HCT116 (cell line): ENCODE measurements at regions not wholly inside any gene's neighbourhood (a gene's known extent, or its start where the extent isn't known, plus 50 kb on each side); places are given as distances from the start of the nearest gene placed in this dataset.
A peak's percentile ranks its signal among the peaks of the same experiment; 100 is the strongest.

Experiments used
- ATAC-seq: fragments of 200-7000 bp; cut with Tn5 transposase; 2 replicates; pipeline ENCODE4 v1.9.1; 2020; ENCODE audit warnings: mild to moderate bottlenecking, moderate library complexity
- BruUV-seq: library from RNA; stranded (reverse); fragments of 400-500 nt; replicated peaks from 2 replicates; lab custom pipeline; 2021; lab: Mats Ljungman, UMichigan
- CTCF ChIA-PET: fragments of 300-600 bp; sonication (Branson Sonifier 250); formaldehyde crosslinking; loops from one replicate; lab custom pipeline; 2021; ENCODE audit warnings: antibody characterized with exemption; lab: Charles Lee
- POLR2A ChIA-PET: fragments of 300-600, 350-600 bp; sonication (Branson Sonifier 250); formaldehyde crosslinking; loops from one replicate; lab custom pipeline; 2021; ENCODE audit warnings: antibody characterized with exemption; lab: Charles Lee
- RAD21 ChIA-PET, 2 experiments: fragments of 300-600 bp; sonication (Branson Sonifier 250); formaldehyde crosslinking; loops; one replicate each; lab custom pipeline; 2023; ENCODE audit warnings: low total read pairs in 2 of 2; ENCODE audit not compliant: uncharacterized antibody in 2 of 2, unreplicated experiment in 2 of 2, low non-redundant PET in 1 of 2; lab: Charles Lee
- DNase-seq: peaks from one replicate; pipeline ENCODE4 v3.0.0-alpha.2; 2010; ENCODE audit warnings: low read depth, low spot score
- H2AFZ ChIP-seq: fragments of 200-600 bp; shearing (Covaris generic), sonication (generic); 2 replicates; pipeline ENCODE4 v1.6.1; 2017; ENCODE audit warnings: low read depth, mixed run types, mixed read lengths, antibody characterized with exemption, low read length; ENCODE audit not compliant: poor library complexity, severe bottlenecking
- H3K27ac ChIP-seq: 2 replicates; pipeline ENCODE4 v1.5.1; 2012; ENCODE audit warnings: low read depth, low read length
- H3K27me3 ChIP-seq: fragments of 200-600 bp; sonication (generic); 2 replicates; pipeline ENCODE4 v1.6.1; 2016; ENCODE audit warnings: mixed run types, low read length, mixed read lengths; ENCODE audit not compliant: insufficient read depth
- H3K36me3 ChIP-seq, 2 experiments: fragments of 200-500 bp in 1 of 2; fragments of 200-600 bp in 1 of 2; sonication (Bioruptor generic) in 1 of 2; sonication (generic) in 1 of 2; 2 replicates each; pipeline versions ENCODE4 v1.5.1 to v1.6.1; 2014 to 2016; ENCODE audit warnings: low read length in 2 of 2, inconsistent platforms in 1 of 2, mixed read lengths in 1 of 2, mixed run types in 1 of 2; ENCODE audit not compliant: insufficient read depth in 2 of 2, control insufficient read depth in 1 of 2
- H3K4me1 ChIP-seq, 2 experiments: fragments of 200-600 bp in 1 of 2; sonication (generic) in 1 of 2; 2 replicates each; pipeline versions ENCODE4 v1.5.1 to v1.6.1; 2012 to 2017; ENCODE audit warnings: low read length in 2 of 2, inconsistent platforms in 1 of 2, mild to moderate bottlenecking in 1 of 2, mixed read lengths in 1 of 2, mixed run types in 1 of 2, moderate library complexity in 1 of 2; ENCODE audit not compliant: insufficient read depth in 2 of 2, control insufficient read depth in 1 of 2
- H3K4me2 ChIP-seq: fragments of 200-600 bp; sonication (generic); 2 replicates; pipeline ENCODE4 v1.6.1; 2017; ENCODE audit warnings: mixed run types, low read length, mixed read lengths
- H3K4me3 ChIP-seq, 2 experiments: fragments of 200-600 bp in 1 of 2; sonication (generic) in 1 of 2; replicated peaks in 1 of 2; 2 replicates each; pipeline ENCODE4 v1.5.1; 2011 to 2016; ENCODE audit warnings: low read length in 2 of 2, control low read depth in 1 of 2, low read depth in 1 of 2, mild to moderate bottlenecking in 1 of 2, mixed read lengths in 1 of 2, mixed run types in 1 of 2
- H3K79me2 ChIP-seq: fragments of 200-600 bp; sonication (generic); 2 replicates; pipeline ENCODE4 v1.6.1; 2017; ENCODE audit warnings: mild to moderate bottlenecking, mixed run types, low read length, moderate library complexity, mixed read lengths; ENCODE audit not compliant: insufficient read depth
- H3K9ac ChIP-seq: fragments of 200-600 bp; sonication (generic); 2 replicates; pipeline ENCODE4 v1.6.1; 2016; ENCODE audit warnings: low read length, mixed read lengths
- H3K9me2 ChIP-seq: fragments of 200-600 bp; sonication (generic), shearing (Covaris generic); 2 replicates; pipeline ENCODE4 v1.6.1; 2017; ENCODE audit warnings: mixed run types, mild to moderate bottlenecking, moderate library complexity; ENCODE audit not compliant: insufficient read depth
- H3K9me3 ChIP-seq, 2 experiments: fragments of 200-500 bp in 1 of 2; fragments of 200-600 bp in 1 of 2; sonication (Bioruptor generic) in 1 of 2; sonication (generic) in 1 of 2; 2 replicates each; pipeline ENCODE4 v1.6.1; 2014 to 2017; ENCODE audit warnings: low read length in 2 of 2, mixed read lengths in 2 of 2, inconsistent platforms in 1 of 2, low read depth in 1 of 2, mild to moderate bottlenecking in 1 of 2, mixed run types in 1 of 2, moderate library complexity in 1 of 2; ENCODE audit not compliant: control insufficient read depth in 1 of 2, insufficient read depth in 1 of 2
- H4K20me1 ChIP-seq: fragments of 200-600 bp; sonication (generic), shearing (Covaris generic); 2 replicates; pipeline ENCODE4 v1.6.1; 2017; ENCODE audit warnings: mixed run types, mild to moderate bottlenecking, moderate library complexity; ENCODE audit not compliant: insufficient read depth
- ATF3 ChIP-seq: IDR thresholded peaks from 2 replicates; pipeline ENCODE4 v1.6.1; 2012
- CTCF ChIP-seq, 3 experiments: fragments of 200-600 bp in 1 of 3; sonication (generic) in 1 of 3; IDR thresholded peaks in 2 of 3; conservative IDR thresholded peaks in 1 of 3; 2 replicates each; pipeline ENCODE4 v1.5.1; 2012 to 2017; ENCODE audit warnings: low read depth in 2 of 3, low read length in 2 of 3, antibody characterized with exemption in 1 of 3, borderline replicate concordance in 1 of 3, control low read depth in 1 of 3, mild to moderate bottlenecking in 1 of 3, mixed read lengths in 1 of 3, mixed run types in 1 of 3, moderate library complexity in 1 of 3; ENCODE audit not compliant: insufficient read depth in 1 of 3
- EGR1 ChIP-seq: IDR thresholded peaks from 2 replicates; pipeline ENCODE4 v1.6.1; 2012; ENCODE audit warnings: low read depth
- ELF1 ChIP-seq: IDR thresholded peaks from 2 replicates; pipeline ENCODE4 v1.6.1; 2012; ENCODE audit warnings: low read depth, borderline replicate concordance
- EZH2phosphoT487 ChIP-seq: fragments of 200-600 bp; IDR thresholded peaks from 2 replicates; pipeline ENCODE4 v1.6.1; 2018; ENCODE audit warnings: antibody characterized with exemption, borderline replicate concordance
- JUND ChIP-seq: IDR thresholded peaks from 2 replicates; pipeline ENCODE4 v1.6.1; 2012
- POLR2A ChIP-seq: IDR thresholded peaks from 2 replicates; pipeline ENCODE4 v1.7.0; 2011; ENCODE audit warnings: borderline replicate concordance; ENCODE audit not compliant: insufficient read depth, insufficient read length; ENCODE audit errors: extremely low read depth
- POLR2AphosphoS5 ChIP-seq: IDR thresholded peaks from 2 replicates; pipeline ENCODE4 v1.6.1; 2011; ENCODE audit warnings: mild to moderate bottlenecking, low read depth, low read length, moderate library complexity
- RAD21 ChIP-seq: IDR thresholded peaks from 2 replicates; pipeline ENCODE4 v1.6.1; 2012; ENCODE audit warnings: low read depth, mild to moderate bottlenecking
- REST ChIP-seq: IDR thresholded peaks from 2 replicates; pipeline ENCODE4 v1.6.1; 2012; ENCODE audit warnings: low read depth
- SIN3A ChIP-seq: IDR thresholded peaks from 2 replicates; pipeline ENCODE4 v1.6.1; 2012; ENCODE audit warnings: low read depth
- SP1 ChIP-seq: IDR thresholded peaks from 2 replicates; pipeline ENCODE4 v1.6.1; 2012; ENCODE audit warnings: low read depth
- SRF ChIP-seq: IDR thresholded peaks from 2 replicates; pipeline ENCODE4 v1.6.1; 2012; ENCODE audit warnings: low read depth
- TCF7L2 ChIP-seq: IDR thresholded peaks from 2 replicates; pipeline ENCODE4 v1.7.0; 2011; ENCODE audit warnings: borderline replicate concordance, inconsistent platforms; ENCODE audit not compliant: insufficient read depth, insufficient read length; ENCODE audit errors: extremely low read depth
- YY1 ChIP-seq: IDR thresholded peaks from 2 replicates; pipeline ENCODE4 v1.6.1; 2011; ENCODE audit warnings: low read length, low read depth, moderate library complexity, mild to moderate bottlenecking; ENCODE audit not compliant: insufficient replicate concordance; ENCODE audit errors: extremely low read depth
- ZBTB33 ChIP-seq: IDR thresholded peaks from 2 replicates; pipeline ENCODE4 v1.6.1; 2011; ENCODE audit warnings: mild to moderate bottlenecking, low read length, moderate library complexity; ENCODE audit not compliant: insufficient replicate concordance; ENCODE audit errors: extremely low read depth
- ZFX ChIP-seq: fragments of 450-650 bp; IDR thresholded peaks from 2 replicates; pipeline ENCODE4 v1.6.1; 2017
- ZNF274 ChIP-seq: fragments of 200-500 bp; sonication (Bioruptor generic); IDR thresholded peaks from 2 replicates; pipeline ENCODE4 v1.6.1; 2014; ENCODE audit warnings: mild to moderate bottlenecking, low read depth, low read length, inconsistent platforms
- intact Hi-C: fragments of 100-400 bp; cut with micrococcal nuclease; formaldehyde crosslinking; loops from 2 replicates; pipeline ENCODE4 v1.10.0; 2022

- Histone ChIP-seq H3K27me3 (no peaks in the 10 kb centered on the region), H3K27ac (peak overlapping the region; percentile 47; the same call in 1 of the 2 replicates), H3K4me3 (0 out of 4 replicates have a peak overlapping the region, but pooled peaks of 1 of the 2 experiments have one; percentile 2), H3K4me2 (peak overlapping the region; percentile 60), H3K36me3 (no peaks in the 10 kb centered on the region), H3K9ac (no peak overlapping the region), H3K4me1 (peaks cover 14 to 21% of the 10 kb centered on the region in 2 experiments; a peak in 3 of 4 replicates), H3K9me3 (no peaks in the 10 kb centered on the region), H4K20me1 (no peaks in the 10 kb centered on the region), H3K79me2 (no peaks in the 10 kb centered on the region), H2AFZ (peak overlapping the region; percentile 17), H3K9me2 (no peaks in the 10 kb centered on the region; the same call in 1 of the 2 replicates)
- ATAC-seq: peak; percentile 97
- DNase-seq: peak; percentile 83
- ChIA-PET CTCF (no interaction called here), POLR2A (no interaction called here), RAD21 (interaction anchor here in 1 of 2 experiments (0.6 kb wide), 1 partner anchor 131 kb away, joined by 6 read pairs; no protein-coding TSS in a partner anchor)
- intact Hi-C loops: no loop called here
- no TSS peak for BruUV-seq
- no peak for TF ChIP-seq POLR2A
- TF ChIP-seq CTCF (IDR thresholded peaks at IDR 0.05 in 2 of 3, conservative IDR thresholded peaks at IDR 0.05 in 1 of 3; ENCODE audit: borderline replicate concordance in 1 of 3, insufficient read depth in 1 of 3, low read depth in 2 of 3, low read length in 2 of 3): no peak
- TF ChIP-seq POLR2AphosphoS5: peak; percentile 66; the same call in 1 of the 2 replicates
- TF ChIP-seq ELF1: no peak
- TF ChIP-seq SP1: peak; percentile 95
- TF ChIP-seq SIN3A: peak; percentile 85
- peak; percentile 97 for TF ChIP-seq JUND
- no peak for TF ChIP-seq YY1
- no peak for TF ChIP-seq ZBTB33
- no peak for TF ChIP-seq ZNF274
- TF ChIP-seq REST: no peak
- peak; percentile 61 for TF ChIP-seq TCF7L2
- TF ChIP-seq SRF: peak; percentile 76; the same call in 1 of the 2 replicates
- TF ChIP-seq ZFX: no peak
- no peak for TF ChIP-seq EGR1
- peak; percentile 61; the same call in 1 of the 2 replicates for TF ChIP-seq ATF3
- TF ChIP-seq EZH2phosphoT487: no peak
- TF ChIP-seq RAD21: peak; percentile 32
These were observed 233.9 kb upstream of the CXXC4 start for GRCh38 chr4:104728380-104729122.
